ENCODE measurements at regions not wholly inside any gene's neighbourhood (a gene's known extent, or its start where the extent isn't known, plus 50 kb on each side); places are given as distances from the start of the nearest gene placed in this dataset.

DNA sequence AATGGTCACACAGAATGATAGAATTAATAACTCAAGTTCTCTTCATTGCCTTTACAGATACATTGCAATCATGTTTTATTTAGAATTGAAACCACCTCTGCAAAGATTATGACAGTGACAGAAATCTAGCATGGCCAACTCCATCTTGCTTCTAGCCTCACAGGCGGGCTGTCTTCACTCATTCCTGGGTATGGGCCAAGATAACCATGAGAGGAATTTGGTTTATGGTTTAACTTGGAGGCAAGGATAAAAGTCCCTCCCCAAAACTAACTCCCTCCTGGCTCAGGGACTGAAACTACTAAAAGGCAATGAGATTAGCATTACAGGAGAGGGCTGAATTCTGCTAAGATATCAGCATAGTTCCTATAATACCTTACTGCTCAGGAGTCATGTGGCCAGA, 95.2 kb upstream of the CST7 start:
- TF ChIP-seq, protein P1, sequence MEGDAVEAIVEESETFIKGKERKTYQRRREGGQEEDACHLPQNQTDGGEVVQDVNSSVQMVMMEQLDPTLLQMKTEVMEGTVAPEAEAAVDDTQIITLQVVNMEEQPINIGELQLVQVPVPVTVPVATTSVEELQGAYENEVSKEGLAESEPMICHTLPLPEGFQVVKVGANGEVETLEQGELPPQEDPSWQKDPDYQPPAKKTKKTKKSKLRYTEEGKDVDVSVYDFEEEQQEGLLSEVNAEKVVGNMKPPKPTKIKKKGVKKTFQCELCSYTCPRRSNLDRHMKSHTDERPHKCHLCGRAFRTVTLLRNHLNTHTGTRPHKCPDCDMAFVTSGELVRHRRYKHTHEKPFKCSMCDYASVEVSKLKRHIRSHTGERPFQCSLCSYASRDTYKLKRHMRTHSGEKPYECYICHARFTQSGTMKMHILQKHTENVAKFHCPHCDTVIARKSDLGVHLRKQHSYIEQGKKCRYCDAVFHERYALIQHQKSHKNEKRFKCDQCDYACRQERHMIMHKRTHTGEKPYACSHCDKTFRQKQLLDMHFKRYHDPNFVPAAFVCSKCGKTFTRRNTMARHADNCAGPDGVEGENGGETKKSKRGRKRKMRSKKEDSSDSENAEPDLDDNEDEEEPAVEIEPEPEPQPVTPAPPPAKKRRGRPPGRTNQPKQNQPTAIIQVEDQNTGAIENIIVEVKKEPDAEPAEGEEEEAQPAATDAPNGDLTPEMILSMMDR (IDR thresholded peaks at IDR 0.05 in 4 of 5, conservative IDR thresholded peaks at IDR 0.05 in 1 of 5) = no peak
- TF ChIP-seq POLR2A (IDR thresholded peaks at IDR 0.05) = no peak
